Endothelial cell (in vitro differentiated cells): ENCODE measurements at regions not wholly inside any gene's neighbourhood (a gene's known extent, or its start where the extent isn't known, plus 50 kb on each side); places are given as distances from the start of the nearest gene placed in this dataset.
A peak's percentile ranks its signal among the peaks of the same experiment; 100 is the strongest.

ENCODE experiments used
- DNase-seq: peaks from one replicate; pipeline ENCODE4 v3.0.0; 2021; ENCODE audit warnings: low spot score
- H3K27ac Mint-ChIP-seq: one replicate; pipeline ENCODE4 v1.8.0; 2021; ENCODE audit warnings: mixed read lengths, inconsistent platforms; ENCODE audit not compliant: unreplicated experiment
- H3K27me3 Mint-ChIP-seq: one replicate; pipeline ENCODE4 v1.8.0; 2021; ENCODE audit warnings: mild to moderate bottlenecking, moderate library complexity, mixed read lengths, inconsistent platforms; ENCODE audit not compliant: unreplicated experiment
- H3K36me3 Mint-ChIP-seq: one replicate; pipeline ENCODE4 v1.8.0; 2021; ENCODE audit warnings: mild to moderate bottlenecking, low read depth, mixed read lengths, inconsistent platforms; ENCODE audit not compliant: unreplicated experiment
- H3K4me1 Mint-ChIP-seq: one replicate; pipeline ENCODE4 v1.8.0; 2021; ENCODE audit warnings: mild to moderate bottlenecking, mixed read lengths, inconsistent platforms; ENCODE audit not compliant: unreplicated experiment
- H3K4me3 Mint-ChIP-seq: one replicate; pipeline ENCODE4 v1.8.0; 2021; ENCODE audit warnings: mild to moderate bottlenecking, mixed read lengths, inconsistent platforms; ENCODE audit not compliant: unreplicated experiment
- H3K9me3 Mint-ChIP-seq: one replicate; pipeline ENCODE4 v1.8.0; 2021; ENCODE audit warnings: mixed read lengths, inconsistent platforms; ENCODE audit not compliant: unreplicated experiment
- TF ChIP-seq, protein P1 (sequence below): fragments of 200-600 bp; sonication (generic); IDR thresholded peaks from one replicate; pipeline ENCODE4 v1.5.0; 2021; ENCODE audit warnings: antibody characterized with exemption; ENCODE audit not compliant: unreplicated experiment

DNA sequence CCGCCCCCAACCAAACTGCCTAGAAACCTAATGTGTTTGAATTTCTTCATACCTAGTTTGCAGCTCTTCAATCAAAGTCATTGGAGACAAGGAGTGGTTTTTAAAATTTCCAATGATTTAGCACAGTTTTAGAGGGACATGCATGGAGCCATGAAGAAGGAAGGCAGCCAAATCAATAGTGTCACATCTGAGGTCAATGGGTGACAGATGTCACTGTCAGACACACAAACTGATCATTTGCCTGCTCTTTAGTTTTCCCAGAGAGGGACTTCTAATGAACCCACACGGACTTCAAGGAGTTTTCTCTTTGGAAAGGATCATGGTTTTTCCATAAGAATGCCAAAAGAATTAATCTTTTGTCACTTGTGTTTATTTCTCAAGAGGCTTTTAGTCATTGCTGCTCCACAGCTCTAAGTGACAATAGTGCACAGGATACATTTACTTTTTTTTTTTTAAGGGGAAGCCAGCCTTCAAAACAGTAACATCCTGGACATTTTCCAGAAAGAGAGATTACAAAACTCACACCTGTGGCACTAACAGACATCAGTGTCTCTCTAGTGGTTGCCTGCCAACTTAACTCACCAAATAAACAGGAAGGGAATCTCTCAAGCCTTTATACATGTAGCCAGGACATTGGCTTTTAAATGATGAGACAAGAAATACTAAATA is 251.1 kb upstream of the DIAPH2 start:
- Mint-ChIP-seq H3K27ac (no peak overlapping the region), H3K9me3 (no peaks in the 10 kb centered on the region), H3K4me1 (peaks cover 19% of the 10 kb centered on the region), H3K36me3 (no peaks in the 10 kb centered on the region), H3K4me3 (no peak overlapping the region), H3K27me3 (peaks cover 4% of the 10 kb centered on the region)
- DNase-seq: no peak
- TF ChIP-seq, protein P1, sequence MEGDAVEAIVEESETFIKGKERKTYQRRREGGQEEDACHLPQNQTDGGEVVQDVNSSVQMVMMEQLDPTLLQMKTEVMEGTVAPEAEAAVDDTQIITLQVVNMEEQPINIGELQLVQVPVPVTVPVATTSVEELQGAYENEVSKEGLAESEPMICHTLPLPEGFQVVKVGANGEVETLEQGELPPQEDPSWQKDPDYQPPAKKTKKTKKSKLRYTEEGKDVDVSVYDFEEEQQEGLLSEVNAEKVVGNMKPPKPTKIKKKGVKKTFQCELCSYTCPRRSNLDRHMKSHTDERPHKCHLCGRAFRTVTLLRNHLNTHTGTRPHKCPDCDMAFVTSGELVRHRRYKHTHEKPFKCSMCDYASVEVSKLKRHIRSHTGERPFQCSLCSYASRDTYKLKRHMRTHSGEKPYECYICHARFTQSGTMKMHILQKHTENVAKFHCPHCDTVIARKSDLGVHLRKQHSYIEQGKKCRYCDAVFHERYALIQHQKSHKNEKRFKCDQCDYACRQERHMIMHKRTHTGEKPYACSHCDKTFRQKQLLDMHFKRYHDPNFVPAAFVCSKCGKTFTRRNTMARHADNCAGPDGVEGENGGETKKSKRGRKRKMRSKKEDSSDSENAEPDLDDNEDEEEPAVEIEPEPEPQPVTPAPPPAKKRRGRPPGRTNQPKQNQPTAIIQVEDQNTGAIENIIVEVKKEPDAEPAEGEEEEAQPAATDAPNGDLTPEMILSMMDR: no peak

DNA sequence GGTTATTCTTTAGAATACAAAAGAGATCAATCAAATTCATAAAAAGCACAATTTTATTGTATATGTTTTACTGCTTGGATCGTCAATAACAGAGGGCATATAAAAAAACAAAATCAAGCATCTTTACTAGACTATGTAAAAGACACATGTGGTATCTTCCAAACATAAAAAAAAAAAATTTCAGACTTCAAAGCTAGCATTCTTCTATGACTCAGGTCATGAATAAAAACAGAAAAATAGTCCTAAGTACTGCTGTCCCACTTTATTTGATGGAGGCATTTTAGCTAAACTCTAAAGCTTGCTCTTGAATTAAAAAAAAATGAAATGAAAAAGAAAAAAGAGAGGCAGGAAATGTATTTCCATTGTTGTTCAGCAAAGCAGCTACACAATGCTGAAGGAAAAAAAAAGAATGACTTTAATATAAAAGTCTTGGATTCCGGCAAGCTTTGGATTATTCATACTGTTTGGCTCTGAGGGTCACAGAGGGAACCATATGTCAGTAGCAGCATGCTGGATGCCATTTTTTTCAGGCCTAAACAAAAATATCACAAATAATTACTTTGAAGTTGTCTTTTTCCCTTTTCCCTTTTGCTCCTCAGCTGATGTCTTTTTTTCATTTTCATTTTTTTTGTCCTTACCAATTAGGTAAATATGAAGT is 249.1 kb upstream of the DIAPH2 start:
- TF ChIP-seq, protein P1: no peak
- Mint-ChIP-seq H3K36me3 (no peaks in the 10 kb centered on the region), H3K4me1 (peaks cover 18% of the 10 kb centered on the region), H3K27me3 (peaks cover 4% of the 10 kb centered on the region), H3K27ac (peak overlapping the region; percentile 32), H3K4me3 (no peak overlapping the region), H3K9me3 (no peaks in the 10 kb centered on the region)
- DNase-seq: no peak

DNA sequence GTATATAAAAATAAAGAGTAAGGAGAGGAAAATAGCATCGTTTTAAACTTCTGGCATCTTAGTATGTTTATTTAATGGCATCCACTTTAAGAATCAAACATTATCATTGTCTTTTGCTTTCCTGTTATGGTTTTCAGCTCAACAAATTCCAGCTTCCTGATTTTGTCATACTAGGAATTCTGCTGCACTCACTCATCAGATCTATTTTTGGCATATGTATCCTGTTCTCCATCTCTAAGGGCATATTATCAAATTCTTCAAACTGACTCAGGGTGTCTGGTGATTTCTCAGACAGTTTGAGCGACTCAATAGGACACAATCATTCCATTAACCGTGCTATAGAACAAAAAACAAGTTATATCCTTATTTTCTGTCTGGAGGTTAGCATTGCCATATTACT is 248.5 kb upstream of the DIAPH2 start:
- Mint-ChIP-seq H3K36me3 (no peaks in the 10 kb centered on the region), H3K9me3 (no peaks in the 10 kb centered on the region), H3K27ac (peak overlapping the region; percentile 32), H3K4me1 (peaks cover 14% of the 10 kb centered on the region), H3K4me3 (no peak overlapping the region), H3K27me3 (peaks cover 4% of the 10 kb centered on the region)
- DNase-seq: no peak
- TF ChIP-seq, protein P1: no peak

DNA sequence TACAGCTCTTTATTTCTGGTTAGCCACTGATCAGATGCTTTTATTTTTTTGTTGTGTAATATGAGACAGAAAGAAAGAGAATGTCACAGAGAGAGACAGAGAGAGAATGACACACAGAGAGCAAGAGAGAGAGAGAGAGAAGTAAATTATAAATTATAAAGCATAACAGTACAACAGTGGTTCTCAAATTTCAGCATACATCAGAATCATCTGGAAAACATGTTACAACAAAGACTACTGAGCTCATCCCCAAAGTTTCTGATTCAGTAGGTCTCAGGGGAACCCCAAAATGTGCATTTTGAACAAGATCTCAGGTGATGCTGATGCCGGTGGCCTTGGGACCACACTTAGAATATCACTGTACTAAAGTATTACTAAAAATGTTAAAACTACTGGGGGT is 245.8 kb upstream of the DIAPH2 start:
- H3K9me3 Mint-ChIP-seq: no peaks in the 10 kb centered on the region
- no peak for DNase-seq
- TF ChIP-seq, protein P1: no peak
- no peak overlapping the region for H3K27ac Mint-ChIP-seq
- no peak overlapping the region for H3K4me3 Mint-ChIP-seq
- H3K36me3 Mint-ChIP-seq: no peaks in the 10 kb centered on the region
- peaks cover 4% of the 10 kb centered on the region for H3K27me3 Mint-ChIP-seq
- H3K4me1 Mint-ChIP-seq: peaks cover 14% of the 10 kb centered on the region

DNA sequence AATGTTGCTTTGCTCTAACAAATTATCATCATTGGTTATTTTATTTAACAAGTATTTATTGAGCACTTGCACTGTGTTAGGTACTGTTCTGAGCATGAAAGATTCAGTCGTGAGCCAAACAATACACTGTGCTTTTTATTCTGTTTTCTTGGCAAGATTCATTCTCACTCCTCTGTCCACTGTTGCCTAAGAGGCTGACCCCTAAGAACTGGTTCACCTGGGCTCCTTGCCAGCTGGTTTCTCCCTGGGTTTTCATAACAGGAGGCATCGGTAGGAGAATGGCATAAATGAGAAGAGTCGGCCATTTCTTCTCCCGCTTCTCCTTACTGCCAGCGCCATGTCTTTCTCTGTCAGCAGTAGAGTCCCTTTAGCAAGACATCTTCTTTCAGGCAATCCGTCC is 243.7 kb upstream of the DIAPH2 start:
- no peak for DNase-seq
- H3K9me3 Mint-ChIP-seq: no peaks in the 10 kb centered on the region
- peaks cover 3% of the 10 kb centered on the region for H3K27me3 Mint-ChIP-seq
- H3K4me3 Mint-ChIP-seq: no peak overlapping the region
- TF ChIP-seq, protein P1: no peak
- peaks cover 6% of the 10 kb centered on the region for H3K4me1 Mint-ChIP-seq
- H3K27ac Mint-ChIP-seq: no peak overlapping the region
- H3K36me3 Mint-ChIP-seq: no peaks in the 10 kb centered on the region
